IPS-18a (cell line): ENCODE measurements at regions not wholly inside any gene's neighbourhood (a gene's known extent, or its start where the extent isn't known, plus 50 kb on each side); places are given as distances from the start of the nearest gene placed in this dataset.

Source experiments
- H3K27ac ChIP-seq: one replicate; pipeline ENCODE4 v1.5.1; 2013; ENCODE audit warnings: low read length
- H3K27me3 ChIP-seq: one replicate; pipeline ENCODE4 v1.6.1; 2013; ENCODE audit warnings: mild to moderate bottlenecking, low read length; ENCODE audit not compliant: control insufficient read depth, insufficient read depth
- H3K36me3 ChIP-seq: one replicate; pipeline ENCODE4 v1.6.1; 2013; ENCODE audit warnings: low read depth, low read length; ENCODE audit not compliant: control insufficient read depth
- H3K4me1 ChIP-seq: one replicate; pipeline ENCODE4 v1.6.1; 2013; ENCODE audit warnings: low read depth, low read length; ENCODE audit not compliant: control insufficient read depth
- H3K4me3 ChIP-seq: one replicate; pipeline ENCODE4 v1.5.1; 2013; ENCODE audit warnings: low read length
- H3K9ac ChIP-seq: one replicate; pipeline ENCODE4 v1.6.1; 2013; ENCODE audit warnings: mild to moderate bottlenecking, low read length, moderate library complexity
- H3K9me3 ChIP-seq: one replicate; pipeline ENCODE4 v1.6.1; 2013; ENCODE audit warnings: low read depth, low read length; ENCODE audit not compliant: control insufficient read depth

GRCh38 chr12:46535907-46536306 is 163.3 kb upstream of the SLC38A2 start:
- Histone ChIP-seq H3K9ac (no peak overlapping the region), H3K4me3 (no peak overlapping the region), H3K27ac (no peak overlapping the region), H3K27me3 (no peaks in the 10 kb centered on the region), H3K4me1 (no peaks in the 10 kb centered on the region), H3K36me3 (no peaks in the 10 kb centered on the region), H3K9me3 (no peaks in the 10 kb centered on the region)

GRCh38 chr12:46535376-46535775 is 162.8 kb upstream of the SLC38A2 start:
- Histone ChIP-seq H3K9me3 (no peaks in the 10 kb centered on the region), H3K36me3 (no peaks in the 10 kb centered on the region), H3K27me3 (no peaks in the 10 kb centered on the region), H3K4me3 (no peak overlapping the region), H3K9ac (no peak overlapping the region), H3K4me1 (no peaks in the 10 kb centered on the region), H3K27ac (no peak overlapping the region)

- Histone ChIP-seq H3K9me3 (no peaks in the 10 kb centered on the region), H3K36me3 (no peaks in the 10 kb centered on the region), H3K4me1 (no peaks in the 10 kb centered on the region), H3K27ac (no peak overlapping the region), H3K4me3 (no peak overlapping the region), H3K9ac (no peak overlapping the region), H3K27me3 (no peaks in the 10 kb centered on the region)
Observed at GRCh38 chr12:46534327-46534840, 161.8 kb upstream of the SLC38A2 start.

- Histone ChIP-seq H3K36me3 (no peaks in the 10 kb centered on the region), H3K27ac (no peak overlapping the region)
Observed at GRCh38 chr12:46533723-46534122, 161.2 kb upstream of the SLC38A2 start.

GRCh38 chr12:46531804-46532203 is 159.2 kb upstream of the SLC38A2 start:
- no peak overlapping the region for H3K27ac ChIP-seq
- H3K4me1 ChIP-seq = no peaks in the 10 kb centered on the region
- H3K36me3 ChIP-seq = no peaks in the 10 kb centered on the region
- H3K9me3 ChIP-seq = no peaks in the 10 kb centered on the region
- H3K4me3 ChIP-seq = no peak overlapping the region
- no peak overlapping the region for H3K9ac ChIP-seq
- no peaks in the 10 kb centered on the region for H3K27me3 ChIP-seq

More at GRCh38 chr12:46533723-46534122, 161.2 kb upstream of the SLC38A2 start:
- no peaks in the 10 kb centered on the region for H3K4me1 ChIP-seq
- no peak overlapping the region for H3K9ac ChIP-seq
- no peaks in the 10 kb centered on the region for H3K9me3 ChIP-seq
- H3K4me3 ChIP-seq = no peak overlapping the region
- H3K27me3 ChIP-seq = no peaks in the 10 kb centered on the region

GRCh38 chr12:46531059-46531785 is 158.6 kb upstream of the SLC38A2 start:
- no peak overlapping the region for H3K27ac ChIP-seq
- no peak overlapping the region for H3K9ac ChIP-seq
- H3K4me3 ChIP-seq = no peak overlapping the region
- no peaks in the 10 kb centered on the region for H3K27me3 ChIP-seq
- no peaks in the 10 kb centered on the region for H3K4me1 ChIP-seq
- H3K9me3 ChIP-seq = no peaks in the 10 kb centered on the region
- no peaks in the 10 kb centered on the region for H3K36me3 ChIP-seq

GRCh38 chr12:46530373-46531056 is 157.9 kb upstream of the SLC38A2 start:
- no peak overlapping the region for H3K9ac ChIP-seq
- H3K9me3 ChIP-seq = no peaks in the 10 kb centered on the region
- H3K4me3 ChIP-seq = no peak overlapping the region
- no peaks in the 10 kb centered on the region for H3K36me3 ChIP-seq
- H3K4me1 ChIP-seq = no peaks in the 10 kb centered on the region
- no peaks in the 10 kb centered on the region for H3K27me3 ChIP-seq
- H3K27ac ChIP-seq = no peak overlapping the region

GRCh38 chr12:46526233-46526632 is 153.7 kb upstream of the SLC38A2 start:
- Histone ChIP-seq H3K9ac (no peak overlapping the region), H3K4me1 (no peaks in the 10 kb centered on the region), H3K36me3 (no peaks in the 10 kb centered on the region), H3K4me3 (no peak overlapping the region), H3K27me3 (no peaks in the 10 kb centered on the region), H3K9me3 (no peaks in the 10 kb centered on the region), H3K27ac (no peak overlapping the region)

GRCh38 chr12:46524778-46525177 is 152.2 kb upstream of the SLC38A2 start:
- Histone ChIP-seq H3K9ac (no peak overlapping the region), H3K4me3 (no peak overlapping the region), H3K27me3 (no peaks in the 10 kb centered on the region), H3K36me3 (no peaks in the 10 kb centered on the region), H3K27ac (no peak overlapping the region), H3K4me1 (peaks cover 1% of the 10 kb centered on the region), H3K9me3 (no peaks in the 10 kb centered on the region)

- peaks cover 8% of the 10 kb centered on the region for H3K4me1 ChIP-seq
- H3K27ac ChIP-seq = no peak overlapping the region
- no peaks in the 10 kb centered on the region for H3K9me3 ChIP-seq
- H3K9ac ChIP-seq = no peak overlapping the region
- no peaks in the 10 kb centered on the region for H3K36me3 ChIP-seq
- H3K4me3 ChIP-seq = no peak overlapping the region
- no peaks in the 10 kb centered on the region for H3K27me3 ChIP-seq
Observed at GRCh38 chr12:46523863-46524770, 151.5 kb upstream of the SLC38A2 start.

GRCh38 chr12:46523446-46523845 is 150.9 kb upstream of the SLC38A2 start:
- Histone ChIP-seq H3K9me3 (no peaks in the 10 kb centered on the region), H3K27ac (no peak overlapping the region), H3K36me3 (no peaks in the 10 kb centered on the region), H3K4me1 (peaks cover 8% of the 10 kb centered on the region), H3K9ac (no peak overlapping the region), H3K27me3 (no peaks in the 10 kb centered on the region), H3K4me3 (no peak overlapping the region)
